ENCODE measurements at regions not wholly inside any gene's neighbourhood (a gene's known extent, or its start where the extent isn't known, plus 50 kb on each side); places are given as distances from the start of the nearest gene placed in this dataset.
"Not testable (repeated sequence)": the region's sequence is repeated elsewhere in the genome, so short reads cannot be mapped to it uniquely, and the experiment has no call there.

DNA sequence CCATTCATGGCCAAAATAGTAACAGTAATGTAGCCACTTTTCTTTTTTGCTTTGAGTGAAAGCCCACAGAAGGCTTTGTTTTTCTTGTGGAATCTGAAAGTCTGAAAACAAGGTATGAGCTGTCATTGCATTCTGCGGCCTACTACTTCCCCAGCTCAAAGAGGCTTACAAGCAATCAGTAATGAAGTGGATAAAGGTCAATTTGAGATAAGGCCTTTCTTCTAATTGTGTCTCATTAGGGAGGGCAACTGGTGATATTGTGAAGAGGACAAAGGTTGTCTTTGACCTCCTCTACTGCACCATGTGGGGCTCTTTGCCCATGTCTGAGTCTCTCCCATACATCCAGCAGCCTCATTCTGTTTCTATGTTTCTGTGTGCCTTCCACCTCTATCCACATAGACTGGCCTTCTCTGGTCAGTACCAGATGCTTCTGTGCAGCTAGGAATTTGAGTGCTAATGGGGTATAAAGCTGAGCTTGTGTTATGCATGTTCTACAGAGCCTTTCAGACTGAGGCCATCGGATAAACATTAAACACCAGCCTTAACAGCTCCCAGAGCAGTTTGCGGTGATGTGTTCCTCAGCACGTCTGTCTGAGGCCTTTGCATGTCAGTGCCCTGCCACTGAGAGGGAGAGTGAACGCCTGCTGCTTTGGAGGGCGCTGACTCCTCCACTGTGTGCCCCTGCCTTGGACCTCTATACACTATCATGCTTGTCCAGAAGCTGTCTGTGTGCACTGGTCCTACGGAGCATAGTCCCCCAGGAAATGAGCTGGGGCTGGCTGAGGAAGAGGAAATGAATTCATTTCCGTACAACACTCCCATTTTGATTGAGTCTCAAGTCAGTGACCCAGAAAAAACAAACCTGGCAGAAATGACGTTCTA is 80.2 kb downstream of the SH2D1A start:
- no peak for DNase-seq (ENCODE audit: low spot score)

DNA sequence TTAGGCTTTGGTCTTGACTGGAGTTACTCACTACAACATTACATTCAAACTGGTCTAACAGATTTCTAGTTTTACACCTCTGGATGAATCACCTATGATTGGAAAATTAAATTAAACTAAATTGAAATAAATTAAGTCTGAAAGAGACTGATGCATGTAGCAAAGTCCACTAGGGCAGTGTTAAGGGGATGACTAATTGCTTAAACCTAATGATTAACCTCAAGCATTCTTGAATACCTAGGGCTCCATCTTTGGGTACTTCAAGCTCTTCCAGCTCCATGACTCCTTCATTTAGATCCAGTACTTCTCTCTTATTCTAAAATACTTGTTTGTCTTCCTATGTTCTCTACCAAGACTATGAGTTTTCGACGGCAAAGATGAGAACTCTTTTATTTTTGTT is 86.8 kb downstream of the SH2D1A start:
- DNase-seq (ENCODE audit: low spot score) = no peak

DNA sequence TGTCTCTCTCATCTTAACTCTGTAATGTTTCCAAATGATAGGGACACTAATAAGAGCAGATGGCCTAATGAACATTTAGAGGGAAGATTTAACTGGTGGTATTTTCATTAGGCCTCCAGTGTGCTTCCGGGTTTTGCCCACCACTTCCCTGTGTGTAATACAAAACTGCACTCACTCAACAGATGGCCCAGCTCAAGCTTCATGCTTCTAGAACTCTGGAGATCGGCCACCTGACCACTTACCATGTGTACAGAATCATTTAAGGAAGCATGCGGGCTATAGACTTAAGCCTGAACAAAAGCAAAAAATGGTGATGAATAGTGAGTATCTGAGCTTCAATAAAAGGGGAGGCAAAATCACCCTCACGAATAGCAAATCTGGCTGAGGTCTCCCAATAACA is 89.3 kb downstream of the SH2D1A start:
- no peak for DNase-seq (ENCODE audit: low spot score)

DNA sequence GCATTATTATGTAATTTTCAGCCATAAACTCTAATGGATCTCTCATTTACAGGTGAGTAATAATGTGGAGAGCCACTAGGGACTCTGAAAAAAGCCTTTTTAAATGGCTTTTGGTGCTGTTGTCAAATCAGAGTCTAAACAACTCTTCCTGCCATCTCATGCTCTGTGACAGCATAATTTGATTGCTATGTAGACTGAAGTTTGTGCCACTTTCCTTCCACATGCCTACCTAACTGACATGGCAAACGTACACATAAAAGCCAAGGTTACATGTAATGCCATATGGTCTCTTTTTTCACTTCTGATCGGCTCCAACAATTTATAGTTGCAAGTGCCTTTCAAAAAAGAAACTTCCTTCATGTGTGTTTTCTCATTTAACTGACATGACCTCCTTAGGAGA is 94.3 kb downstream of the SH2D1A start:
- DNase-seq (ENCODE audit: low spot score) = no peak

DNA sequence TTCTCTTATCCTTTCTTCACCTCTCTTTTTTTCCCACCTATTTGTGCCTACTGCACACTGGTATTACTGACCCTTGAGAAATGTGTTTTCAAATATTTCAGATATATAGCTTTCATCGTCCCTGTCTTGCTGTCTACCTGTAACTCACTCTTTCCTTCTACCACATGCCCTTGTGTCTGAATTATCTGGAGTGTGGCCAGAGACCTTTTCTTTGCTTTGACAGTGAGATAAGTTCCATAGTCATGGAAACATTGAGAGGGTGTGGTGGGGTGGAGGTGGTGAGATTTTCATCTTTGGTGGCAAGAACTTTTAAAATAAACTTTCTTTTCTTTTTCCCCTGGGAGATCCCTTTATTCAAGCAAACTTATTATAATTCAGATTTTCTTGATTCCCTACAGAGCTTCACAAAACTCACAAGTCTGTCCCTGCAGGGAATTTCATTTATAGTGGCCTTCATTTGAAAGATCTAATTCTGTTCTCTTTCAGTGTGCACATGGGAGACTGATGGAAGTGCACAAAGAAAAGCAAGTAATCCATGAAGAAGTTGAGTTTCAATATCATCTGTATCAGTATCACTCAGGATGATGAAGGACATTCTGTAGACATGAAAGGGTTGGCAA is 95.7 kb downstream of the SH2D1A start:
- no peak for DNase-seq (ENCODE audit: low spot score)

DNA sequence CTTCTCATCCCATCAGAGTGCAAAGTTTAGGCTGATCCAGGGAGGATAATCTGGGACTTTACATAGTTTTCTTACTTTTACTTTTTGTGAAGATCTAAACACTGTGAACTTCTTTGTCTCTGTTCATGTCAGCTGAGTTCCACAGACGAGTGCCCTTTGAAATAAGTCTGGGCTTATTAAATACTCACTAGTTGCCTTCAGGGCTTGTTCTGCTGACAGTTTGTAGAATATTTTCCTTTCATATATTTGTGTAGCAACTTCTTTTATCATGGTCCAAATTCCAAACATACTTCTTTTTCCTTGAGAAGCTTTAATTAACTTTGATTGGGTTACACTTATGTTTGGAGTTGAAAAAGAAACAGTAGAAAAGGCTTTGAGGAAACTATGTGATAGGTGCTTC is 109.6 kb downstream of the SH2D1A start:
- no peak for DNase-seq (ENCODE audit: low spot score)

DNA sequence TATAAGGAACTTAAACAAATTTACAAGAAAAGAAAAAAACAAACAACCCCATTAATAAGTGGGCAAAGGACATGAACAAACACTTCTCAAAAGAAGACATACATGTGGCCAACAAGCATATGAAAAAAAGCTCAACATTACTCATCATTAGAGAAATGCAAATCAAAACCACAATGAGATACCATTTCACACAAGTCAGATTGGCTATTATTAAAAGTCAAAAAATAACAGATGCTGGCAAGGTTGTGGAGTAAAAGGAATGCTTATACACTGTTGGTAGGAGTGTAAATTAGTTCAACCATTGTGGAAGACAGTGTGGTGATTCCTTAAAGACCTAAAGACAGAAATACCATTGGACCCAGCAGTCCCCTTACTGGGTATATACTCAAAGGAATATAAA is 113.5 kb downstream of the SH2D1A start:
- not testable (repeated sequence) for DNase-seq (ENCODE audit: low spot score)

DNA sequence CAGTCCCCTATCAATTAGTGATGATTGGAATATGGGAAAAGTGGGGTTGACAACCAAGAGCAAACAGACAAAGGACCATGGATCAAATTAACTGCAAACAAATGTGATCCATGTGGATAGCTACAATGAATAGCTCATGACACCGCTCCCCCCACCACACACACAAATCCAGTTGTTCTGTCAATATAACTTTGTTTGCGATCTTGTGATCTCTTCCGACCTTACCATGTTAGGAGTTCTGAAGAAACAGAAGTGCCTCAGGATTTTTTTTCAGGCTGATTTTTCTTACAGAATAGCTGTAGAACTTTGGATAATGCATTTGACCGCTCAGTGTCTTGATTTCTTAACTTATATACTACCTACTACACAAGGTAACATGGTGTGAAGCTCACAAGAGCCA is 116.6 kb downstream of the SH2D1A start:
- DNase-seq (ENCODE audit: low spot score) = no peak

DNA sequence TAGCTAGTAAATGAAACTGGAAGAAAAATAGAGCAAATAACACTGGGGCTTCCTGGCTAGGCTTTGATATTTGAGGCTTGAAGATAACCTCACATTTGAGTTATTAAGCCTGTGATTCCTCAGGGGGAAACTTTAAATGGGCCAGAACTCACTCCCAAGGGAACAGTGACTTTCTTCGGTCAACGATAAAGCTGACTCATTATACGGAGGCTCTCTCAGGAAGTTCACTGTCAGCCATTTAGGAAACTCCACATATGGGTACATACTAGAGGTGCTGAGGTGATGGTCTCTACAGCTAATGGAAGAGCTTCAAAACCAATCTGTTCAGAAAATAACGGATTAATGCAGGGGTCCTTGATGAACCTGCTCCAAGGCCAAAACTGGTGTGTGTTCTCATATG is 120.8 kb downstream of the SH2D1A start:
- DNase-seq (ENCODE audit: low spot score) = no peak

DNA sequence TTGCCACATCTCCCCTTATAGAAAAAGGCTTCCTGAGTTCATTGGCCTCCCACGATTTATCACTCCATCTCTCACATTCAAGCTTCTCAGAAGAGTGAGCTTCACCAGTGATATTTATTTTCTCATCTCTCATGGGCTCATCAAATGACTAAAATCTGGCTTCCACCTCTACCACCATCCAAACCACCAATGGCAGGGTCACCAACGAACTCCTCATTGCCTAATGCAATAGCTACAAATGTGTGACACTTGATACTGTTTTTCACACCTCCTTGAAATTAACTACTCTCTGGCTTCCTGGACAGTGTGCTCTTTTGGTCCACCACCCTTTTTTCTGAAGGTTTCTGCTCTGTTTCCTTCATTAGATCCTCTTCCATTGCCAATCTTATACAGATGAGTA is 129.0 kb downstream of the SH2D1A start:
- DNase-seq (ENCODE audit: low spot score) = no peak

DNA sequence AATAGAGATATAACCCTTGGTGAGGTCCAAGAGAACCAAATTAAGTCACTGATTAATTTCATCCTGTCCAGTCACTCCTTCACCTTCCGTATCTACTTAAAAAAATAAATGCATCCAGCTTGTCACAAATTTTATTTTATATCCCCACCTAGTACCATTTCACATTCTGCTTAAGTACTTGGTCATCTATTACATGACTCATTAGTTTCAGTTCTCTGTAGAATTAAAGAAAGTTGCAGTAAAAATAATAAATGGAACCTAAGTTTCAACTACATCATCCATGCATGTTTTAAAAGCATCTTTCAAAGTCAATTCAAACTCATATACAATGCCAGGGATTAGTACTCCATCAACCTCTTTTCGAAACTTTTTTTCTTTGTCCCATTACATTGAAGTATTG is 130.2 kb downstream of the SH2D1A start:
- DNase-seq (ENCODE audit: low spot score) = no peak

DNA sequence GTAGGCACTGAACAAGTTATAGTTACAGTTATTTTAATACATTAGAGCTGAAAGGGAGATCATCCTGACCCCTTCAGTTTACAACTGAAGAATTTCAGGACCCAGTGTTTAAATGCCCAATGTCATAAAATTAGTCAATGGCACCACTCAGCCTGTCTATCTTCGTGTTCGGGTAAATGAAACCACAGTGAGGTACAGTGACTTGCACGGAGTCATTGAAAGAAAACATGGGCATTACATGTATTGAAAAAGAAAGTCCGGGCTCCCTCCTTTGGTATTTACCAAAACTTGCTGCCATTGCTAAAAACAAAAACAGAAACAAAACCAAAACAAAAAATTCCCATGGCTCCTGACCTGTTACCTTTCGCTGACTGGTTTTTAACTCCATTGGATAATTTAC is 131.7 kb downstream of the SH2D1A start:
- no peak for DNase-seq (ENCODE audit: low spot score)

DNA sequence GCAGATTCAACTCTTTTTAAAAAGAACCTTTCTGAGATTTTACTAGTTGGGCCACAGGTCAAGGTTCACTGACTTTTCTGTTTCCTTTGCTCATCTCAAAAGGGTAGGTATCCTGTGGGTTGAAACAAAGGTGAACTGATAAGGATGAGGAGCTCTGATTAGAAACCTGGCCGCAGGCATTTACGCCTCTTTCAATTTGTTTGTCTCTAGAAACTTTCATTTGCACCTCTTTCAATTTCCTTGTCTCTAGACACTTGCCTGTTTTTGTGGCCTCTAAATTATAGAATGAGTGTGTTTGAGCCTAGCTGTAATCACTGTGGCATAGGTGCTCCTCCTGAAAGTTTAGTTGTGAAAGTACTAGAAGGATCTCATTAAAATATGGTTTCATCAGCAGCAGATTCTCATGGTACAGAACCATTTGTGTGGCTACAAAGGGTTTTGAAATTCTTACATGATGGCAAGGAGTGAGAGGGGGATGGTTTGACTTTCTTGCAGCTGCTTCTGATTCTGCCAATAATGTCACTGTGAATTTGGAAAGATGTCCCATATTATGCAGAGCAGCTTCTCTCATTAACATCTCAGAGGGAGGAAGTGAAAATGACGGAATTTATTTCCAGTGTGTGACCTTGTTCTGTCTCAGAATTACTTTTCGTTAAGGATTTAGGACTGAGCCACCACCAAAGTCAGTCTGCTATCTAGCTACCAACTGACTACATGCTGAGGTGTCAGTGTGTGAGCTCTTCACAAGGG is 142.2 kb downstream of the SH2D1A start:
- DNase-seq (ENCODE audit: low spot score) = no peak

DNA sequence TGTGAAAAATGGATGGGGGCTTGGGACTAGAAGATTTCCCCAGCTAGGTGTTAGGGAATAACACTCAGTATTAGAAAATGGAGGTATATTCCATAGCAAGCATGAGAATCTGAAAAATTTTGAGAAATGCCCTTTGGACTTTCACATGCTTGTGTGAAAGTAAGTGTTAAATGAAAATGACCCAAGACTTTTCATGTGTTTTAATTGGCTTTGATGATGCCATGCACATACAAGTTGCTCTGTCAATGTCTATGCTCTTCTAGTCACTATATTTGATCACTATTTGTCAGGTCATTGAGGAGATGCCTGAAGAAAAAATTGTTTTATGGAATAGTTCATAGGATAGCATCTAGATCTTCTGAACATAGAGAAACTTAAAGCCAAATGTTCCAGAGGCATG is 147.6 kb downstream of the SH2D1A start:
- DNase-seq (ENCODE audit: low spot score) = no peak

DNA sequence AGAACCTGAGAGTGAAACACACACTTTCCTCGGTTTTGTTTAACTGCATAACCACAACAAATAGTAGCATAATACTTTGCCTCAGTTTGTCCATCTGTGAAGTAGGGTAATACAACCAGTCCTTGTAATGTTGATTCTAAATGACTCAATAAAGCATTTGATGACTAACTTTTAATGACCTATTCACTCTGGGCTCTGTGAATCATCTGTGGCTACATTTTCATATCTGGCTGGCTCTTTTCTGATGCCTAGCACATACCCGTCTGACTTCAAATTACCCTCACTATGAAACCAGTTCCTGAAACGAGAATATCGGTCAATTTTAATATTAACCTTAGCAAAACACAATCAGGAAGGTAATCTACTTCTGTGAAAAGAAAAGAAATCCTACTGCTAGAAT is 151.0 kb downstream of the SH2D1A start:
- no peak for DNase-seq (ENCODE audit: low spot score)

DNA sequence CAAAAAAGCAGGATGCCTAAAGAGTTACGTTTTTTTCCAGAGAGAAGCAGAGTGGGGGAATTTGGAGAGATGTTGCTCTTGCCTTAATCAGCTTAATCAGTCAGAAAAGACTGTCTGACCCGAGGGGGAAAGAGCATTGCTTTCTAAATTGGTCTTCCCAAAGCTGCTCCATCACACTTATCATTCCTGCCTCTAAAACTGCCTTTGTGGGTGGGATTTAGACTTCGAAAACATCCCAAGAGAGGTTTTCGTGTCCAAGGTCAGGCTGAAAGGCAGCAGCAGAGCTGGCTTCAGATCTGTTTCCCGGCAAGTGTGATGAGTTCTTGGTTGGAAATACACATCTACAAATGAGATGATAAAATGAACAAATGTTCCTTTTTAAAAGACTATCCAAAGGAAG is 155.2 kb downstream of the SH2D1A start:
- no peak for DNase-seq (ENCODE audit: low spot score)

DNA sequence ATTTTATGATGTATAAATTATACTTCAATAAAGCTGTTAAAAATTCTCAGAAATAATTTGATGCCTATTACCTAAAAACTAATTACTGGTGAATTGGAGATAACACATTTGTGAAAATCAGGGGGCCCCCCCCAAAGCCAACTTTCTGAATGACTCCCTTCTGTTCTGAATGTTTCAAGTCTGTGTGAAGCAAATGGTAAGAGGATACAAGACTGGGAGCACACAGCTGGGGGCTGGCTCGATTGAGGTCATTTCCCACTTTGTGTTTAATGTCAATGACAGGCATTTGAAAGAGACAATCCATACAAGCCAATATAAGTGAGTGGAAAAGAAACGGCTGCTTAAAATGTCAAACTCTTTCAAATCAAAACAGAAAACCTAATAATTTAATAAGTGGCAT is 155.8 kb downstream of the SH2D1A start:
- no peak for DNase-seq (ENCODE audit: low spot score)

DNA sequence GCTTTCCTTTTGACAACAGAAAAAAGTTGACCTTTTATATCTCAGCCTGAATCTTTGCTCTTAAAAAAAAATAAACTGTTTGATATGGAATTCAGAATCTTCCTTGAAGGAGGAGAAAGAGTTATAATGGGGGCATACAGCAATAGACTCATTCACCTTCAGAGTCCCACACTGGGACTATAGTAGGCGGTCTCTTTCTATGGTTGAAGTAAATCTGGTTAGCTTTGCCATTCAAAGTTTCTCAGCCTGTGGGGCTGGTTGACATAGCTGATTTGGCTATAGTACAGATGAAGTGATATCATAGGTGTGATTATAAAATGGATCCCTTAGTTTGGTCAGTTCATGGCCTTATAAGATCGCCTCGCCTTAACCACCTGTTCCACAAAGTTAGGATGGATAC is 156.2 kb downstream of the SH2D1A start:
- no peak for DNase-seq (ENCODE audit: low spot score)

DNA sequence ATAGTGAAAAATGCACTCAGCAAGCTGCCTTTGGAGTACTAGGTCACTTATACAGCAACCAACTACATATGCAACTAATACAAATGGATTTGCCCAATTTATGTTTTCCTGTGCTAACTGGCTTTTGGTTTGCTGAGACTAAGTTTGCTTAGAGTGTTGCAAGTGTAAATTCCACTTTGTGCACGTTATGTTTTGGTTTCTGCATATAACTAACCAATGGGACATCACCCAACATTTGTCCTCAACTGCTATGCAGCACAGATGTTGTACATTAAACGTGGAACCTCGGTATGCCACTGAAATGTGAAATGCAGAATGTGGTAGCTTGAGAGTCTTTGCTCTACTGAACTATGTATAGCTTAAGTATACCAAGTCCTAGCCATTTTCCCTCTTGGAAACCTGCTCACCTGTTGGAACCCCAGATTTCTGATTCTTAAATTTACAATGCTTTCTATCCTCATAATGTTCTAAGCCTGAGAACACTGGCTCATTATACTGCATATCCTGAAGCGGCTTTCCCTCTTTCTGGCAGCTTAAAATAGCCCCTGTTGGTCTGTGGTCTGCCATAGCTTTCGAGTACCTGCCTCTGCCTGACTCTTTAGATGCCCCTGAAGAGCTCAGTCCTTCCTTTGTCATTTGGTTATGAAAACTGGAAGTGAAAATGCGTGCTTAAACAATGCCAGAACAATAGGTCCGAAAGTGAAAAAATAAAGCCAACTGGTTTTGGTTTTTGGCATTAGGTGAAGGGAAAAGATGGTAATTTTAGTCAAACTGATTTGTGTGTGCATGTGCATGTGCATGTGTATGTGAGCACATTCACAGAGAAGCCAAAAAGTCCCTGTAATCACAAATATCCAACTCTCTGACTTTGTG is 158.0 kb downstream of the SH2D1A start:
- no peak for DNase-seq (ENCODE audit: low spot score)

DNA sequence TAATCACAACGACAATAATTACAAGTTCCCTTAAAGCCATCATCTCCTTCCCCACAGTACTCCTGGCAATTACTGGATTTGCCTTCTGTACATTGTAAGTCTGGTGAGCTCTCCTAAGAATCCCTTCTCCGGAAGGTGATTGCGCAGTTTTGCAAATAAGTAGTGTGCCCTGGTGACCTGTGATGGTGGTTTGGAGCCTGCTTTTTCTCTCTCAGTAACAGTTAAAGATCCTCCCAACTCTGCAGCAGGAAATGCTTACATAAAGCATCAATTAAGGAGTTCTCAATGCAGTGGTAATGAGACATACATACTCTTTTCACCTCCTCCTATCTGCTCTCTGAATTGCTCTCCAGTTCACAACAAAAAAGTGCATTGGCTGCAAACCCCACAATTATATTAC is 159.7 kb downstream of the SH2D1A start:
- DNase-seq (ENCODE audit: low spot score) = no peak

DNA sequence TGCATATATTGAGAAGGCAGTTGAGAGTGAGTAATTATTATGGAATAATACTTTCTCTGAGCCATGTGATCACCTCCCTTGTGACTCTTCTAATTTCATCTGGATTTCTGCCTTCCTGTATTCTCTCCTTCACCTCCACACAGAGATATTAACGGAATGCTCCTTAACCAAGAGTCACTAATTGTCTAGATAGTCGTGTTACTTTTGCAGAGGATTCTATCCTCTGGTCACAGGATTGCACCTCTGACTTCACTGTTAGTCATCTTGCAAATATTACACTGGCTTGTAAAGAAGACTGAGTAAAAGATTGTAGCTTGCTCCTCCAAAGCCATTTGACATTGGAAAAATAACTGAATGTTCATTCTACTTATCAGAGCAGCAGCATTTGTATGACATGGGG is 160.9 kb downstream of the SH2D1A start:
- DNase-seq (ENCODE audit: low spot score) = no peak

DNA sequence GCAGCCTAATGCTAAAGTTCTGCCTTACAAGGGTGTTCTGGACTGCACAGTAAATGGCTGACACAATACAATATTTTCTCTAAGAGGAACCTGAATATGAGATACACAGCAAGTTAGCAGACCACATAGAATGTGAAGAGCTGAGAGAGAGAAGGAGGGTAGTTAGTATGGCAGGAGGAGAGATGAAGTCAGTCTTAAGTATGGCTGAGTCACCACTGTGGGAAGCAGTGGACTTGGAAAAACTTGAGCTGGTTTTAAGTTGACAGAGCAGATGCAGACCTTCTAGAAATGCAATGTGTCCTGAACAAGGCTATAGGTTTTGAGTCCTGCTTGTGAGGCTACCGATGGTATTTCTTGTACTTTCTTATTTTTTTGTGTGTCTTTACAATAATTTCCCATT is 172.5 kb downstream of the SH2D1A start:
- DNase-seq (ENCODE audit: low spot score) = no peak

Measured in iPS-NIHi11 (cell line).